Right lobe of liver (tissue), 6 donors: ENCODE measurements at regions not wholly inside any gene's neighbourhood (a gene's known extent, or its start where the extent isn't known, plus 50 kb on each side); places are given as distances from the start of the nearest gene placed in this dataset.
"Not testable (repeated sequence)": the region's sequence is repeated elsewhere in the genome, so short reads cannot be mapped to it uniquely, and the experiment has no call there.

Experiments
- ATAC-seq, 4 donors: fragments of 200-7000 bp; cut with Tn5 transposase; one replicate each; pipeline ENCODE4 v1.9.1; 2020; ENCODE audit warnings: mild to moderate bottlenecking in 4 of 4, moderate library complexity in 4 of 4
- DNase-seq, 3 donors: peaks; one replicate each; pipeline ENCODE4 v3.0.0-alpha.2; 2020
- H3K27ac ChIP-seq, 3 donors: fragments of 200-600 bp; one replicate each; pipeline ENCODE4 v1.8.0; 2022
- H3K27me3 ChIP-seq, 2 donors: fragments of 200-600 bp; one replicate each; pipeline ENCODE4 v1.8.0; 2022
- H3K36me3 ChIP-seq, 4 donors: fragments of 200-600 bp; sonication (generic) in 1 of 4; one replicate each; pipeline versions ENCODE4 v1.5.1 to v1.8.0; 2017 to 2022; ENCODE audit warnings: control low read depth in 1 of 4
- H3K4me1 ChIP-seq, 4 donors: fragments of 200-600 bp; sonication (generic) in 1 of 4; one replicate each; pipeline versions ENCODE4 v1.5.1 to v1.8.0; 2017 to 2022; ENCODE audit warnings: control low read depth in 1 of 4
- H3K4me3 ChIP-seq, 3 donors: fragments of 200-600 bp; one replicate each; pipeline ENCODE4 v1.8.0; 2022
- H3K9me3 ChIP-seq, 4 donors: fragments of 200-600 bp; sonication (generic) in 1 of 4; one replicate each; pipeline versions ENCODE4 v1.5.1 to v1.8.0; 2017 to 2022; ENCODE audit warnings: control low read depth in 1 of 4
- POLR2A ChIP-seq: fragments of 450-650 bp; IDR thresholded peaks from one replicate; pipeline ENCODE4 v1.6.1; 2017; ENCODE audit warnings: antibody characterized with exemption, mild to moderate bottlenecking
- WGBS: methylation state at CpG from one replicate; pipeline ENCODE4 v1.1.6; 2018; ENCODE audit warnings: low coverage, low lambda C conversion rate; ENCODE audit not compliant: insufficient coverage; ENCODE audit errors: missing lambda C conversion rate; 5-methylcytosine and 5-hydroxymethylcytosine counted together
- intact Hi-C, 2 donors: fragments of 100-400 bp; cut with DNase I; formaldehyde crosslinking; loops; one replicate each; pipeline versions ENCODE4 v1.11.2 to v1.14.1; 2022
- TF ChIP-seq, protein P1 (sequence below), 4 donors: fragments of 200-600 bp in 3 of 4; fragments of 450-650 bp in 1 of 4; IDR thresholded peaks; one replicate each; pipeline versions ENCODE4 v1.5.1 to v1.8.0; 2016 to 2022; ENCODE audit warnings: antibody characterized with exemption in 4 of 4, mild to moderate bottlenecking in 2 of 4
- donor health status: DM: no; HTN: yes; CAD: no.
- donor health status: DM: no; HTN: no; CAD: no.
- donor health status: DM: no; HTN: no; CAD: no.
- donor health status: DM: no; HTN: yes; CAD: no.
- donor health status: DM: no; HTN: yes; CAD: no.

DNA sequence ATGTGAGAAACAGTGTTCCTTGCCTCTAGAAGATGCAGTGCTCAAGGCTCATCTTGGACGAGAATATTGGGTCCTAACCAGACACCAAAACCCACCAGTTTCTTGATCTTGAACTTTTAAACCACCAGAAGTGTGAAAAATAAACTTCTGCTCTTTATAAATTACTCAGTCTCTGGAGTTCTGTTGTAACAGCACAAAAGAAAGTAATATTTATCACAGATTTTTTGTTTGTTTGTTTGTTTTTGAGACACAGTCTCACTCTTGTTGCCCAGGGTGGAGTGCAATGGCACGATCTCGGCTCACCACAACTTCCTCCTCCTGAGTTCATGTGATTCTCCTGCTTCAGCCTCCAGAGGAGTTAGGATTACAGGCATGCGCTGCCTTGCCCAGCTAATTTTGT, 371.1 kb upstream of the NDST4 start:
- intact Hi-C loops, result no loop called here
- H3K36me3 ChIP-seq, result no peaks in the 10 kb centered on the region
- TF ChIP-seq, protein P1, sequence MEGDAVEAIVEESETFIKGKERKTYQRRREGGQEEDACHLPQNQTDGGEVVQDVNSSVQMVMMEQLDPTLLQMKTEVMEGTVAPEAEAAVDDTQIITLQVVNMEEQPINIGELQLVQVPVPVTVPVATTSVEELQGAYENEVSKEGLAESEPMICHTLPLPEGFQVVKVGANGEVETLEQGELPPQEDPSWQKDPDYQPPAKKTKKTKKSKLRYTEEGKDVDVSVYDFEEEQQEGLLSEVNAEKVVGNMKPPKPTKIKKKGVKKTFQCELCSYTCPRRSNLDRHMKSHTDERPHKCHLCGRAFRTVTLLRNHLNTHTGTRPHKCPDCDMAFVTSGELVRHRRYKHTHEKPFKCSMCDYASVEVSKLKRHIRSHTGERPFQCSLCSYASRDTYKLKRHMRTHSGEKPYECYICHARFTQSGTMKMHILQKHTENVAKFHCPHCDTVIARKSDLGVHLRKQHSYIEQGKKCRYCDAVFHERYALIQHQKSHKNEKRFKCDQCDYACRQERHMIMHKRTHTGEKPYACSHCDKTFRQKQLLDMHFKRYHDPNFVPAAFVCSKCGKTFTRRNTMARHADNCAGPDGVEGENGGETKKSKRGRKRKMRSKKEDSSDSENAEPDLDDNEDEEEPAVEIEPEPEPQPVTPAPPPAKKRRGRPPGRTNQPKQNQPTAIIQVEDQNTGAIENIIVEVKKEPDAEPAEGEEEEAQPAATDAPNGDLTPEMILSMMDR (IDR thresholded peaks at IDR 0.05), result no peak
- no peak for TF ChIP-seq POLR2A
- no peak overlapping the region for H3K27ac ChIP-seq
- ATAC-seq (no peak), DNase-seq (no peak)
- no peaks in the 10 kb centered on the region for H3K9me3 ChIP-seq
- H3K4me1 ChIP-seq, result no peaks in the 10 kb centered on the region
- H3K4me3 ChIP-seq, result no peak overlapping the region
- WGBS, result 63% methylated on average over 4 of the region's 4 CpGs
- no peaks in the 10 kb centered on the region for H3K27me3 ChIP-seq

DNA sequence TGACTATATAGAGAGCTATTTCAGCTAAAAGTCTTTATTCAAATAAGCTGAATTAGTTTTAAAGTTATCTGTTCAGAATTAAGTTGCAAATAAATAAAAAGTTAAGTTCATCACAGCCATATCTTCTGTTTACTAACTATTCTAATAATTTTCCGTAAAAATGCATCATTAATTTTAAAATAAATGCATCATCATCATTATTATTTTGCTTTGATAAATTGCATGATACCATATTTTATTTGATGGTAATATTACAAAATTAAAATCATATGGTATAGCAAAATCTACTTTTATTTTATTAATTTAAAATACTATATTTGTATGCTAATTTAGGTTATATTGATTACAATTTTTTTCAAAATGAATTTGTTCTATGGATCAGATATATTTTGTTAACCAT, 357.3 kb upstream of the NDST4 start:
- TF ChIP-seq, protein P1 (IDR thresholded peaks at IDR 0.05), result no peak
- no peak for TF ChIP-seq POLR2A
- Histone ChIP-seq H3K9me3 (no peaks in the 10 kb centered on the region), H3K4me3 (no peak overlapping the region), H3K27me3 (no peaks in the 10 kb centered on the region), H3K36me3 (no peaks in the 10 kb centered on the region), H3K27ac (no peak overlapping the region), H3K4me1 (no peaks in the 10 kb centered on the region)
- DNase-seq, result no peak
- no peak for ATAC-seq
- intact Hi-C loops, result no loop called here
- 25% methylated on average over 1 of the region's 1 CpG for WGBS

DNA sequence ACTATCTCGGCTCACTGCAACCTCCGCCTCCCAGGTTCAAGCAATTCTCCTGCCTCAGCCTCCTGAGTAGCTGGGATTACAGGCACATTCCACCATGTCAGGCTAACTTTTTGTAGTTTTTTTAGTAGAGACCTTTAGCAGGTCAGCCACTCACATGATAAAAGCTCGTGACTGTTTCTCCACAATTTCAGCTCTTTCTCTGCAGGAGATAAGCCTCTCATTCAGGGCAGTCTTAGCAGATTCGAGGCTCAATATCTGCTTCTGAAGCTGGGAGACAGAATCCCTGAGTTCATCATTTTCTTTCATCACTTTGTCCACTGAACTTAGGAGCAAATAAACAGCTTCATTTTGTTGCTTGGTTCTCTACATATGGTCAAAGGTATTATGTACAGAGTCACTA, 345.9 kb upstream of the NDST4 start:
- intact Hi-C loops, H3K27me3 ChIP-seq, H3K36me3 ChIP-seq, H3K4me3 ChIP-seq, H3K9me3 ChIP-seq, H3K27ac ChIP-seq, H3K4me1 ChIP-seq, ATAC-seq, DNase-seq: not testable (repeated sequence)
- 50% methylated on average over 4 of the region's 4 CpGs for WGBS

DNA sequence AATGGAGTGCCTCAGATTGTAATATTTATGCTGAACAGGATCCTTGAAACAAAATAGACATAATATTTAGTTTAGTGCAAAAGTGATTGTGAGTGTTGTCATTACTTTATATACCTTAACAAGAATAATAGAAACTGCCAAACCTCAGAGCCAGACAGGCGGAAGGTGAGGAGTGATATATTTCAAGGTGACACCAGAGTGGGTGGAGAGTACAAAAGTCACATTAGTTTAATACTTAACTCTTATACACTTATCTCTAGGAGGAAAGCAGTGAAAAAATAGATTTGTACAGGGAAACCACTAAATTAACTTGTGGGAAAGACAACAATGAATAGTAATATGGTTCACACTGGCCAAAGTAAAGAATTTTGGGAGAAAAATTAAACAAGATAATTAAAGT, 342.8 kb upstream of the NDST4 start:
- Histone ChIP-seq H3K4me3 (no peak overlapping the region), H3K9me3 (no peaks in the 10 kb centered on the region), H3K27me3 (no peaks in the 10 kb centered on the region), H3K27ac (no peak overlapping the region), H3K4me1 (no peaks in the 10 kb centered on the region), H3K36me3 (no peaks in the 10 kb centered on the region)
- WGBS, result 42% methylated on average over 1 of the region's 1 CpG
- intact Hi-C loops, result no loop called here
- DNase-seq, result no peak
- TF ChIP-seq, protein P1 (IDR thresholded peaks at IDR 0.05), result no peak
- TF ChIP-seq POLR2A, result no peak
- ATAC-seq, result no peak

DNA sequence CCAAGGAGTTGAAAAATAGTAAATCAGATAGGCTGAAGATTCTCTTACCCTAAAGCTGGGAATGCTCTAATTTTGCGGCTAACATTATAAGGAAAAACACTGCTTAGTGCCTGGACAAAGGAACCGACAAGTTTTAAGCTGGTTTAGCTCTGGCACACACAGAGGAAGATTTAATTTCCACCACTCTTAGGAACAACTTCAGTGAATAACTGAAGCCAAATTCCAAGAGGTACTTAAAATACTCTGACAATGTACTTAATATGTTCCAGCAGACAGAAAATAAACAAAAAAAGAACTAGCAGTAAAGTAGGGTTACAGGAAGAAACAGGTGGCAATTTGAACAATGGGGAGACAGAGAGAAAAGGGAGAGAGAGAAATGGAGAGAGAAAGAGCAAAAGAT, 340.8 kb upstream of the NDST4 start:
- no peak for DNase-seq
- WGBS, result 63% methylated on average over 2 of the region's 2 CpGs
- Histone ChIP-seq H3K4me1 (no peaks in the 10 kb centered on the region), H3K27me3 (no peaks in the 10 kb centered on the region), H3K9me3 (no peaks in the 10 kb centered on the region), H3K27ac (no peak overlapping the region), H3K4me3 (no peak overlapping the region), H3K36me3 (no peaks in the 10 kb centered on the region)
- ATAC-seq, result no peak
- TF ChIP-seq, protein P1 (IDR thresholded peaks at IDR 0.05), result no peak
- TF ChIP-seq POLR2A, result no peak
- intact Hi-C loops, result no loop called here
